Hepatocyte (in vitro differentiated cells): ENCODE measurements at regions not wholly inside any gene's neighbourhood (a gene's known extent, or its start where the extent isn't known, plus 50 kb on each side); places are given as distances from the start of the nearest gene placed in this dataset. TPM values are rescaled to one million over a fixed set of nuclear protein-coding genes. Genes with fewer than 3 reads are reported as not detected.

Experiments
- DNase-seq: peaks from one replicate; pipeline ENCODE4 v3.0.0-alpha.2; 2016; ENCODE audit warnings: low spot score
- H2AFZ ChIP-seq: fragments of 200-600 bp; sonication (generic); 2 replicates; pipeline ENCODE4 v1.6.0; 2016; ENCODE audit warnings: antibody characterized with exemption, mild to moderate bottlenecking
- H3K27ac ChIP-seq: fragments of 200-600 bp; sonication (generic); 2 replicates; pipeline ENCODE4 v1.5.1; 2016; ENCODE audit warnings: mild to moderate bottlenecking
- H3K27me3 ChIP-seq: fragments of 200-600 bp; sonication (generic); 2 replicates; pipeline ENCODE4 v1.6.1; 2016
- H3K36me3 ChIP-seq: fragments of 200-600 bp; sonication (generic); replicated peaks from 2 replicates; pipeline ENCODE4 v1.5.1; 2016; ENCODE audit warnings: low read depth; ENCODE audit not compliant: insufficient read depth
- H3K4me1 ChIP-seq: fragments of 200-600 bp; sonication (generic); 2 replicates; pipeline ENCODE4 v1.5.1; 2016; ENCODE audit warnings: mild to moderate bottlenecking, moderate library complexity; ENCODE audit not compliant: insufficient read depth
- H3K4me2 ChIP-seq: fragments of 200-600 bp; sonication (generic); 2 replicates; pipeline ENCODE4 v1.6.0; 2016
- H3K4me3 ChIP-seq: fragments of 200-600 bp; sonication (generic); 2 replicates; pipeline ENCODE4 v1.5.1; 2016; ENCODE audit warnings: mild to moderate bottlenecking
- H3K79me2 ChIP-seq: fragments of 200-600 bp; sonication (generic); 2 replicates; pipeline ENCODE4 v1.6.0; 2017; ENCODE audit warnings: mild to moderate bottlenecking
- H3K9me2 ChIP-seq: fragments of 200-600 bp; sonication (generic); replicated peaks from 2 replicates; pipeline ENCODE4 v1.6.0; 2017; ENCODE audit warnings: mild to moderate bottlenecking; ENCODE audit not compliant: insufficient read depth
- H3K9me3 ChIP-seq: fragments of 200-600 bp; sonication (generic); 2 replicates; pipeline ENCODE4 v1.5.1; 2016; ENCODE audit warnings: low read depth, mild to moderate bottlenecking
- H4K20me1 ChIP-seq: fragments of 200-600 bp; sonication (generic); 2 replicates; pipeline ENCODE4 v1.6.0; 2016; ENCODE audit warnings: mild to moderate bottlenecking; ENCODE audit not compliant: insufficient read depth, poor library complexity, severe bottlenecking
- EZH2 ChIP-seq: fragments of 200-600 bp; sonication (generic); IDR thresholded peaks from 2 replicates; pipeline ENCODE4 v1.6.1; 2016; ENCODE audit warnings: antibody characterized with exemption, mild to moderate bottlenecking, borderline replicate concordance
- EZH2phosphoT487 ChIP-seq: fragments of 200-600 bp; sonication (generic); IDR thresholded peaks from one replicate; pipeline ENCODE4 v1.6.1; 2018; ENCODE audit warnings: antibody characterized with exemption, mild to moderate bottlenecking, low read depth, moderate library complexity; ENCODE audit not compliant: unreplicated experiment, severe bottlenecking
- WGBS: methylation state at CpG from one replicate; pipeline ENCODE4 v1.1.6; 2016; ENCODE audit warnings: low lambda C conversion rate; ENCODE audit errors: missing lambda C conversion rate; 5-methylcytosine and 5-hydroxymethylcytosine counted together
- small RNA-seq: library from RNA; depleted of rRNA; stranded (forward); fragments of <200 nt; gene quantifications from one replicate; pipeline ENCODE3, GENCODE V24; 2014
- TF ChIP-seq, protein P1 (sequence below): fragments of 200-600 bp; sonication (generic); IDR thresholded peaks from 2 replicates; pipeline ENCODE4 v1.5.1; 2016; ENCODE audit warnings: antibody characterized with exemption, mild to moderate bottlenecking; ENCODE audit not compliant: poor library complexity

DNA sequence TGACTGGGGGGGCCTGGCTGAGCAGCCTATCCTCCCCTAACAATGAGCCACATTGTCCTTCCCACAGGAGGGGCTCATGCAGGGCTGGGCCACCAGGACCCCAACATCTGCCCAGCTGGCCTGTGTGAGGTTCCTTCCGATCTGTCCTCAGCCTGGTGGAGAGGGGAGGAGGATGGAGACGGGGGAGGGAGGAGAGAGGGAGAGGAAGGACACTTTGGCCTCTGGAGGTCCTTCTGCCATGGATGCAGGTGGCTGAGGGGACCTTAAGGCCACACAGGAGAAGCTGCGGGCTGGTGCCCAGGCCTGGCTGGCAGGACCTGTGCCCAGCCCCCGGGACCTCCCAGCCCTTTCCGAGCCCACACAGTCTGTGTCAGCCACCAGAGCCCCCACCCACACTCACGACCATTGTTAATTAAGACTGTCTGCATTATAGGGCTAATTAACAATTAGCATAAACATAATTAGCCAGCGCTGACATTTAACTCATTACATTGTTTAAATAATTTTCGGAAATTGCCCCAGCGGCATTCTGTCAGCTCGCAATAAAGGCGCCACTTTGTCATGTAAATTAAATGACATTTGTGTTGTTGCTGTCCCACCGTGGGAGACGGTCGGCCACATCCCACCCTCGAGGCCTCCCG lies 53.0 kb upstream of the NKX1-1 start:
- no peak overlapping the region for H2AFZ ChIP-seq
- no peak overlapping the region for H3K4me2 ChIP-seq
- H3K36me3 ChIP-seq = no peaks in the 10 kb centered on the region
- 34% methylated on average over 14 of the region's 16 CpGs for WGBS
- H3K27me3 ChIP-seq = peaks cover 25% of the 10 kb centered on the region
- H4K20me1 ChIP-seq = no peaks in the 10 kb centered on the region
- no peaks in the 10 kb centered on the region for H3K79me2 ChIP-seq
- no peak overlapping the region for H3K27ac ChIP-seq
- no peak overlapping the region for H3K4me3 ChIP-seq
- no peak for TF ChIP-seq EZH2
- TF ChIP-seq, protein P1, sequence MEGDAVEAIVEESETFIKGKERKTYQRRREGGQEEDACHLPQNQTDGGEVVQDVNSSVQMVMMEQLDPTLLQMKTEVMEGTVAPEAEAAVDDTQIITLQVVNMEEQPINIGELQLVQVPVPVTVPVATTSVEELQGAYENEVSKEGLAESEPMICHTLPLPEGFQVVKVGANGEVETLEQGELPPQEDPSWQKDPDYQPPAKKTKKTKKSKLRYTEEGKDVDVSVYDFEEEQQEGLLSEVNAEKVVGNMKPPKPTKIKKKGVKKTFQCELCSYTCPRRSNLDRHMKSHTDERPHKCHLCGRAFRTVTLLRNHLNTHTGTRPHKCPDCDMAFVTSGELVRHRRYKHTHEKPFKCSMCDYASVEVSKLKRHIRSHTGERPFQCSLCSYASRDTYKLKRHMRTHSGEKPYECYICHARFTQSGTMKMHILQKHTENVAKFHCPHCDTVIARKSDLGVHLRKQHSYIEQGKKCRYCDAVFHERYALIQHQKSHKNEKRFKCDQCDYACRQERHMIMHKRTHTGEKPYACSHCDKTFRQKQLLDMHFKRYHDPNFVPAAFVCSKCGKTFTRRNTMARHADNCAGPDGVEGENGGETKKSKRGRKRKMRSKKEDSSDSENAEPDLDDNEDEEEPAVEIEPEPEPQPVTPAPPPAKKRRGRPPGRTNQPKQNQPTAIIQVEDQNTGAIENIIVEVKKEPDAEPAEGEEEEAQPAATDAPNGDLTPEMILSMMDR = no peak
- no peak for TF ChIP-seq EZH2phosphoT487
- no peak for DNase-seq
- H3K9me3 ChIP-seq = no peaks in the 10 kb centered on the region
- no peaks in the 10 kb centered on the region for H3K4me1 ChIP-seq
- no peaks in the 10 kb centered on the region for H3K9me2 ChIP-seq

DNA sequence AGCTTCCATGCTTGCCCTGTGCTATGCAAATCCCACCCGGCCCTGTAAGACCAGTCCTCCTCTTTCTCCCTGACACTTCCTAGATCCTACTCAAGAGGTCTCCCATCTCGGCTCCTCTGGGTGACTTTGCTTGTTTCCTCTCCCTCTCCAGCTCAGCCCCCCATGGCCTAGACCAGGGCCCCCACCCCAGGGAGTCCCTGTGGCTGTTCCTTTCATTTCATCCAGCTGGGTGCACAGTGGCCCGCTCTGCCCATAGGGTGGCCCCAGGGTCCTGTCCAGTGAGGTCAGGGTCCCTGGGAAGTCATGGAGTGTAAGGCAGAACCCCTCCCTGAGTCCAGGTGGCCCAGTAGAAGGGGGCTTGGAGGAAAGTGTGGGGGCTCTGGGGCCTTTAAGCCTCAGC lies 52.3 kb upstream of the NKX1-1 start:
- no peak overlapping the region for H3K4me3 ChIP-seq
- no peaks in the 10 kb centered on the region for H3K36me3 ChIP-seq
- H3K27me3 ChIP-seq = peaks cover 25% of the 10 kb centered on the region
- no peaks in the 10 kb centered on the region for H3K9me2 ChIP-seq
- TF ChIP-seq, protein P1 = no peak
- TF ChIP-seq EZH2phosphoT487 (no peak), EZH2 (no peak)
- H3K27ac ChIP-seq = no peak overlapping the region
- no peaks in the 10 kb centered on the region for H3K9me3 ChIP-seq
- no peak for DNase-seq
- no peaks in the 10 kb centered on the region for H3K79me2 ChIP-seq
- no peak overlapping the region for H2AFZ ChIP-seq
- H4K20me1 ChIP-seq = no peaks in the 10 kb centered on the region
- no peak overlapping the region for H3K4me2 ChIP-seq
- no peaks in the 10 kb centered on the region for H3K4me1 ChIP-seq
- WGBS = 81% methylated on average over 3 of the region's 3 CpGs

Small RNA genes in the stretch of these regions (small RNA-seq; reads per million reads assigned to genes)
- gene AC147067.2 = not detected
